SJCRH30 (cell line): ENCODE measurements at regions not wholly inside any gene's neighbourhood (a gene's known extent, or its start where the extent isn't known, plus 50 kb on each side); places are given as distances from the start of the nearest gene placed in this dataset.
"Not testable (repeated sequence)": the region's sequence is repeated elsewhere in the genome, so short reads cannot be mapped to it uniquely, and the experiment has no call there.

Source experiments
- DNase-seq, 2 experiments: peaks; one replicate each; pipeline ENCODE4 v3.0.0-alpha.2; 2015 to 2020
- H3K27ac ChIP-seq: fragments of 250-450 bp; sonication (Bioruptor Pico); 2 replicates; pipeline ENCODE4 v1.5.1; 2020; ENCODE audit warnings: mild to moderate bottlenecking, moderate library complexity
- H3K27me3 ChIP-seq: fragments of 250-450 bp; sonication (Bioruptor Pico); 2 replicates; pipeline ENCODE4 v1.5.1; 2020; ENCODE audit warnings: mild to moderate bottlenecking, moderate library complexity
- H3K36me3 ChIP-seq: fragments of 250-450 bp; sonication (Bioruptor Pico); 2 replicates; pipeline ENCODE4 v1.5.1; 2020; ENCODE audit warnings: mild to moderate bottlenecking, moderate library complexity
- H3K4me1 ChIP-seq: fragments of 250-450 bp; sonication (Bioruptor Pico); 2 replicates; pipeline ENCODE4 v1.5.1; 2020; ENCODE audit warnings: mild to moderate bottlenecking, moderate library complexity
- H3K4me3 ChIP-seq: fragments of 250-450 bp; sonication (Bioruptor Pico); 2 replicates; pipeline ENCODE4 v1.5.1; 2020; ENCODE audit warnings: mild to moderate bottlenecking, moderate library complexity
- H3K9me3 ChIP-seq: fragments of 250-450 bp; sonication (Bioruptor Pico); replicated peaks from 2 replicates; pipeline ENCODE4 v1.5.1; 2020; ENCODE audit warnings: mild to moderate bottlenecking, moderate library complexity

DNA sequence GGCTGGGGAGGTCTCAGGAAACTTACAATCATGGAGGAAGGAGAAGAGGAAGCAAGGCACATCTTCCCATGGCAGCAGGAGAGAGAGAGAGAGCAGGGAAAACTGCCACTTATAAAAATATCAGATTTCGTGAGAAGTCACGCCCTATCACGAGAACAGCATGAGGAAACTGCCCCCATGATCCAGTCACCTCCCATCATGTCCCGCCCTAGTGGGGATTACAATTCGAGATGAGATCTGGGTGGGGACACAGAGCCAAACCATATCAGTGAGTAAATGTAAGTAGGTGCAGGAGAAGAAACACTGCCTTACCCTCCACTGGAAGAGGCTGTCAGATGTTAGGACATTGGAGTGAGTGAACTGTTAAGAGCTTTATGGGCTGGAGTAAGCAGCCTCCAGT lies 270.4 kb downstream of the TFAP2C start:
- no peak overlapping the region for H3K27ac ChIP-seq
- H3K4me3 ChIP-seq: no peak overlapping the region
- peaks cover 35% of the 10 kb centered on the region for H3K27me3 ChIP-seq
- DNase-seq: no peak
- H3K9me3 ChIP-seq: no peaks in the 10 kb centered on the region; the same call in 1 of the 2 replicates
- no peaks in the 10 kb centered on the region for H3K36me3 ChIP-seq
- no peaks in the 10 kb centered on the region for H3K4me1 ChIP-seq

DNA sequence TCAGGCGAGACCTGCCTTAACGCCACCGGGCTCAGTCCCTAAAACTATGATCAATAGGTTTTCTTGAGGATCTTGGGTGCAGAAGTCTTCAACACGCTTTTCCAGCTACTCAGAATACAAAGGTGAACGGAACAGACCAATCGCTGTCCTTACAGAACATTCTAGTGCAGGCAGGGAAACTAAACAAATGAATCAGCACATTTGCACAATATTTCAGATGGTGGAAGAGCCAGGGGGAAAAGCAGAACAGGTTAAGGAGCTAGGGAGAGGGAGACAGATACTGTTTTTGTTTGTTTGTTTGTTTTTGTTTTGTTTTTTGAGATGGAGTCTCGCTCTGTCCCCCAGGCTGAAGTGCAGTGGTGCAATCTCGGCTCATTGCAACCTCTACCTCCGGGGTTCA lies 271.1 kb downstream of the TFAP2C start:
- Histone ChIP-seq H3K9me3 (no peaks in the 10 kb centered on the region; the same call in 1 of the 2 replicates), H3K27ac (no peak overlapping the region), H3K36me3 (no peaks in the 10 kb centered on the region), H3K27me3 (peaks cover 30% of the 10 kb centered on the region), H3K4me1 (no peaks in the 10 kb centered on the region), H3K4me3 (no peak overlapping the region)
- no peak for DNase-seq

GRCh38 chr20:56903421-56903820 lies 274.3 kb downstream of the TFAP2C start:
- H3K9me3 ChIP-seq: no peaks in the 10 kb centered on the region; the same call in 1 of the 2 replicates
- H3K36me3 ChIP-seq: no peaks in the 10 kb centered on the region
- H3K4me1 ChIP-seq: no peaks in the 10 kb centered on the region
- H3K27ac ChIP-seq: no peak overlapping the region
- peaks cover 15% of the 10 kb centered on the region for H3K27me3 ChIP-seq
- no peak for DNase-seq
- H3K4me3 ChIP-seq: no peak overlapping the region

DNA sequence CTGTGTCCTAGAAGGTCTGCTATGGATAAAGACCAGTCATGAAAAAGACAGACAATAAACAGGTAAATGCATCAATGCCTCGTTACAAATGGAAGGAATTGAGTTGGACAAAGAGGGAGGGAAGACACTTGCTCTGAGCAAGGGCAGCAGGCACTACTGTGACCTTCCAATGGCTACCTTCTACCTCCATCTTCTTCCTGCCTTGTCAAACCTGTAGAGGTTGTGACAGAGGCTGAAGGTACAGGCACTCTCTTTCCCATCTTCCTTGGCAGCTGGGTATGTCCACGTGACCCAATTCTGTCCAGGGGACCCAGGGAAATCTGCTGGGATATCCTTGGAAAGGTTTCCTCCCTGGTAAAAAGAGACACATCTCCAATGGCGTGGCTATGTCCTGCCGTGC lies 274.8 kb downstream of the TFAP2C start:
- no peak for DNase-seq
- H3K4me1 ChIP-seq: no peaks in the 10 kb centered on the region
- H3K36me3 ChIP-seq: no peaks in the 10 kb centered on the region
- peaks cover 15% of the 10 kb centered on the region for H3K27me3 ChIP-seq
- H3K27ac ChIP-seq: no peak overlapping the region
- no peak overlapping the region for H3K4me3 ChIP-seq
- H3K9me3 ChIP-seq: no peaks in the 10 kb centered on the region; the same call in 1 of the 2 replicates

DNA sequence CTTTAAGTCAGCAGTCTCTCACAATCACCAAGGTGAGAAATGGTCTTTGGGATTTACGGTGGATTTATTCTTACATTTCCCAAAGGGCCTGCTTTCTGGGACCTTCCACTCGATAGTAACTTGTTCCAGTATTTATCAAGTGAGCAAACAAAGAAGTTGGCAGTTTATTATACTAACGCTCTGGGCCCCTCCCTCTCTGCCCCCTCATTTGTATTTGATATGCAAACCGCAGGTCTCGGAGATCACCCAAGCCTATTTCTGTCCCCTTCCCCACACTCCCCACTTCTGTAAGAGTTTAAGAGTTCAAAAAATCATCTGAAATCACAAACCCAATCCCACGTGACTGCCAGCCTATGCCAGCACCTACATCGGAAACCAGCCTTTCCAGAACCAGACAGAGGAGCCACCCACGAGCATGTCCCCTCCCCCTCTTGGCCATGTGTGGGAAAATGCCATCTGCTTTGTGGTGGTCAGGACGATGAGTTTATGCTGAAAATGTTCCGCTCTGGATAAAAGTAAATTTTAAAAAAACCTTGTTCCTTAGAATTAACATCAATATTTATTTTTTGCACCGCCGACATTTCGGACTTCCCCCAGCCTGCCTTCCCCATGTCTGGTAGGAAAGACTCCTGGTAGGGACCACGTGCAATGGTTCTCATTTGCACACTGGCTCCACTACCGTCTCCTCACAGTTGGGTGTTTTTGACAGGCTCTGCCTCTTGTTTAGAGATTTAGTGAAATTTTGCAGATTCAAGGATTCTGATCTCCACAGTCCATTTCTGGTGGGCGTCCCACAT lies 281.0 kb downstream of the TFAP2C start:
- Histone ChIP-seq H3K4me1 (peaks cover 7% of the 10 kb centered on the region), H3K27me3 (peaks cover 3% of the 10 kb centered on the region; the same call in 1 of the 2 replicates), H3K4me3 (no peak overlapping the region), H3K27ac (no peak overlapping the region), H3K9me3 (no peaks in the 10 kb centered on the region), H3K36me3 (no peaks in the 10 kb centered on the region)
- DNase-seq: no peak

- H3K27ac ChIP-seq: no peak overlapping the region
- H3K27me3 ChIP-seq: peaks cover 3% of the 10 kb centered on the region; the same call in 1 of the 2 replicates
- no peaks in the 10 kb centered on the region for H3K36me3 ChIP-seq
- H3K9me3 ChIP-seq: no peaks in the 10 kb centered on the region
- no peak for DNase-seq
- H3K4me3 ChIP-seq: no peak overlapping the region
- H3K4me1 ChIP-seq: peaks cover 16% of the 10 kb centered on the region
Measured at GRCh38 chr20:56911946-56912345, 282.8 kb downstream of the TFAP2C start.

GRCh38 chr20:56914532-56914931 lies 285.4 kb downstream of the TFAP2C start:
- H3K27me3 ChIP-seq: peaks cover 12% of the 10 kb centered on the region; the same call in 1 of the 2 replicates
- no peak overlapping the region for H3K4me3 ChIP-seq
- H3K9me3 ChIP-seq: no peaks in the 10 kb centered on the region
- no peaks in the 10 kb centered on the region for H3K36me3 ChIP-seq
- H3K4me1 ChIP-seq: peaks cover 16% of the 10 kb centered on the region
- H3K27ac ChIP-seq: no peak overlapping the region
- peak; percentile 26 to 45 for DNase-seq

DNA sequence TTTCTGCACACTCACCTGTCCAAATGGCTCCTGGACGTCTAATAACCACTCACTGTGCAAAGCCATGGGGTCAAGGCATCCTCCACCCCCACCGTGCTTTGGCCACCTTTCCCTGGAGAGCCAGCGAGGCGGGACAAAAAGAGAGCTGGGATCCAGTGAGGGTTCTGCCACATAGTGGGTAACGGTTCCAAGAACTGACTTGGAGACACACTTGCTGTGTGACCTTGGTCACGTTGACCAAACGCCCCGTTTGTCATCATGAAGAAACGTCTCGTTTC lies 287.2 kb downstream of the TFAP2C start:
- no peak overlapping the region for H3K4me3 ChIP-seq
- DNase-seq: no peak
- no peaks in the 10 kb centered on the region for H3K9me3 ChIP-seq
- peaks cover 12% of the 10 kb centered on the region; the same call in 1 of the 2 replicates for H3K27me3 ChIP-seq
- H3K27ac ChIP-seq: no peak overlapping the region
- no peaks in the 10 kb centered on the region for H3K36me3 ChIP-seq
- H3K4me1 ChIP-seq: peaks cover 16% of the 10 kb centered on the region

GRCh38 chr20:56920041-56920440 lies 290.9 kb downstream of the TFAP2C start:
- not testable (repeated sequence) for H3K9me3 ChIP-seq, DNase-seq, H3K36me3 ChIP-seq, H3K4me3 ChIP-seq, H3K4me1 ChIP-seq, H3K27ac ChIP-seq
- H3K27me3 ChIP-seq: peaks cover 22% of the 10 kb centered on the region

GRCh38 chr20:56922497-56922896 lies 293.4 kb downstream of the TFAP2C start:
- no peak overlapping the region for H3K4me3 ChIP-seq
- no peaks in the 10 kb centered on the region for H3K36me3 ChIP-seq
- H3K9me3 ChIP-seq: no peaks in the 10 kb centered on the region
- H3K27me3 ChIP-seq: peaks cover 22% of the 10 kb centered on the region
- H3K27ac ChIP-seq: no peak overlapping the region
- DNase-seq: no peak
- H3K4me1 ChIP-seq: no peaks in the 10 kb centered on the region

- Histone ChIP-seq H3K36me3 (no peaks in the 10 kb centered on the region), H3K27me3 (peaks cover 30% of the 10 kb centered on the region), H3K9me3 (no peaks in the 10 kb centered on the region), H3K4me1 (no peaks in the 10 kb centered on the region), H3K27ac (no peak overlapping the region), H3K4me3 (no peak overlapping the region)
- no peak for DNase-seq
Measured at GRCh38 chr20:56924292-56925081, 295.4 kb downstream of the TFAP2C start.

GRCh38 chr20:56925082-56925830 lies 296.1 kb downstream of the TFAP2C start:
- DNase-seq: no peak
- no peak overlapping the region for H3K27ac ChIP-seq
- H3K4me3 ChIP-seq: no peak overlapping the region
- no peaks in the 10 kb centered on the region for H3K4me1 ChIP-seq
- no peaks in the 10 kb centered on the region for H3K9me3 ChIP-seq
- H3K36me3 ChIP-seq: no peaks in the 10 kb centered on the region
- peaks cover 38% of the 10 kb centered on the region for H3K27me3 ChIP-seq

- H3K27ac ChIP-seq: no peak overlapping the region
- no peak overlapping the region for H3K4me3 ChIP-seq
- DNase-seq: no peak
- H3K27me3 ChIP-seq: peaks cover 41% of the 10 kb centered on the region
- no peaks in the 10 kb centered on the region for H3K4me1 ChIP-seq
- H3K36me3 ChIP-seq: no peaks in the 10 kb centered on the region
- H3K9me3 ChIP-seq: no peaks in the 10 kb centered on the region
Measured at GRCh38 chr20:56925831-56926170, 296.7 kb downstream of the TFAP2C start.

GRCh38 chr20:56926501-56926900 lies 297.4 kb downstream of the TFAP2C start:
- Histone ChIP-seq H3K4me1 (no peaks in the 10 kb centered on the region), H3K9me3 (no peaks in the 10 kb centered on the region), H3K36me3 (no peaks in the 10 kb centered on the region), H3K4me3 (no peak overlapping the region), H3K27ac (no peak overlapping the region), H3K27me3 (peaks cover 45% of the 10 kb centered on the region)
- DNase-seq: no peak

- H3K27me3 ChIP-seq: peaks cover 42% of the 10 kb centered on the region
Measured at GRCh38 chr20:56927127-56927526, 298.0 kb downstream of the TFAP2C start.

More at GRCh38 chr20:56927127-56927526, 298.0 kb downstream of the TFAP2C start:
- H3K4me1 ChIP-seq: no peaks in the 10 kb centered on the region
- no peaks in the 10 kb centered on the region for H3K36me3 ChIP-seq
- no peaks in the 10 kb centered on the region for H3K9me3 ChIP-seq
- DNase-seq: no peak
- H3K27ac ChIP-seq: no peak overlapping the region
- H3K4me3 ChIP-seq: no peak overlapping the region
